NCI-H345 (cell line): ENCODE measurements at regions not wholly inside any gene's neighbourhood (a gene's known extent, or its start where the extent isn't known, plus 50 kb on each side); places are given as distances from the start of the nearest gene placed in this dataset.
"Not testable (repeated sequence)": the region's sequence is repeated elsewhere in the genome, so short reads cannot be mapped to it uniquely, and the experiment has no call there.

Experiments
- DNase-seq: peaks from one replicate; lab custom pipeline; 2025; lab: John Stamatoyannopoulos, UW

DNA sequence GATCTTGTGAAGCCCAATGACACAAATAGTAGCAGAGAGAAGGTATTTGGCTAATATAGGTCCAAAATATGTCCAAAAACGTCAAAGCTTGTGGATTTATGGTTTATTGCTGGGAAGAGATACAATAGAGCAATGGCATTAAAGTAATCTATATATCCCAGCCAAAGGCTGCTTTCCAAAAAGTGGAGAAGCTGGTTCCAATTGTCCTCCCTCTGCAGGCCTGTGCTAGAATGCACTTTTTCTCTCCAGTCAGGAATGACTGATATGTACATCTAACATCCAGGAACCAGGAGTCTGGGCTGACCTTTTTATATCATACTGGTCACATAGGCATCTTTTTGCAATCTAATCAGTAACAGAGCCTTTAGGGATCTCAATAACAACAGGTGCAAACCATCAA lies 167.1 kb upstream of the FAM3C start:
- DNase-seq: no peak

DNA sequence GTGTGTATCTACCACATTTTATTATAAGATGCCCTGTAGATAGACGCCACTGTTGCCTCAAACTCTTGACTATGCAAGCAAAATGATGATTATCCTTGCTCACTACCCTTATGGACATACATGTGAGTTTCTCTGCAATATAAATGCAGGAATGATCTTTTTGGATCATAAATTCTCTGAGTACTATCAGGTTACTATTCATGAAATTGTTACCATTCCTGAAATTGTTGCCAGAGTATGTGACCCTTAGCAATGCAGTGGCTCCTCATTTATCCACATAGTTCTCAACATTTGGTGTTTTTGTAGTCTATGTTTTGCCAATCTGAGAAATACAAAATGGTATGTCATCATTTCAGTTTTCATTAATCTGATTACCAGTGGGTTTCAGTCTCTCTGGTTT lies 166.2 kb upstream of the FAM3C start:
- no peak for DNase-seq

DNA sequence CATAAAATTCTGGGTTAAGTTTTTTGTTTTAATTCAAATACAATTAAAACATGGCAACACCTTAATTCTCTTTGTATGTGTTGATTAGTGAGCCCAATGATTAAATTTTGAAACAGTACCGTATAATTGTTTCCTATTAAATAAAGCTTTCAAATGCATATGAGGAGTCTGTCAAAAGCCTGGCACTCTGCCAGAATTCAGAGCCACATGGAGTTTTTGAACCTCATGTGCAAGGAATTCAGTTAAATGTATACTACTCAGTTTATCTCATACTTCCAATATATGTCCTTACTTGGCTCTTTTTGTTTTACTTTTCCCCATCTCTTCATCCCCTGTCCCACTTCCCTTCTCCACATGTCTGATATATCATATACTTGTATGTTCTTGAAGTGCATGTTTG lies 165.6 kb upstream of the FAM3C start:
- peak; percentile 11 for DNase-seq

DNA sequence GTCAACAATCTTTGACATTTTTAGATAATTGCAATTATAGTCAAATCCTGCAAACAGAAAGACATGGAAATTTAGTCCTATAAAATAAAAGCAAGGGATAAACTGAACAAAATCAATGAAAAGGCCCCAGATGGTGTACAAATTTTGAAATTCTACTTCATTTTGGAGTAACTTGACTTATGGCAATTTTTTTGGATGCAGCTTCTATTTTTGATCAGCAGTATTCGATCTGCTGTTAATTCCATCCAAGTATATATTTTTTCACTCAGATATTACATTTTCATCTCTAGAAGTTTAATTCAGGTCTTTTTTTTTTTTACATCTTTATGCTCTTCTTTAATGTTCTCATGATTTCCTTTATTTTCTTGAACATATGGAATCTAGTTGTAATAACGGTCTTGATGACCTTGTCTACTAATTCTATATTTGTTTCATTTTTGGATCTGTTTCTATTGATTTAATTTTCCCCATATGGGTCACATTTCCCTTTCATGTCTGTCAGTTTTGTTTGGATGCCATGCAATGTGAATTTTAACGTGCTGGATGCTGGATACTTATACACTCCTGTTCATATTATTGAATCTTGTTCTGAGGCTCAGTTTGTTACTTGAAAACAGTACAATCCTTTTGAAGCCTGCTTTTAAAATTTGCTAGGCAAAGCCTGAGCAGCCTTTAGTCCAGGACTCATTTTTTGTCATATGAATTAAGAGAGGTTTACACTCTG lies 164.3 kb upstream of the FAM3C start:
- no peak for DNase-seq

DNA sequence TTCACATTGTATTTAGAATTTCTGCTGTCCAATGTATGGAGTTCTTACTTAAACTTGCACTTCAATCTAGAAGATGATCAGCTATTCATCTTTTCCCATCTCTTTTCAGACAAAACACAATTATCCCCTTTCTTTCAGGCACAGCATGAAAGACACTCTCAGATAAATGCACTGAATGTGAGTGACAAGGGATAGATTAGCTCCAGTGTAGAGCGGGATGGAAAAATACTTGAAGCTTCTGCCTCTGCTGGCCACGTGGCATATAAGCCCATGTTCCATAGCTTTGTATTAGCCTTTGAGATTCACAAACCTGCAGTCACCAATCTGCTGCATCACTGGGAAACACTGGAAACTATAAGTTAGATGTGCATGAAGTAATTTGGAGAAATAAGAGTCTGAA lies 162.2 kb upstream of the FAM3C start:
- DNase-seq: no peak

DNA sequence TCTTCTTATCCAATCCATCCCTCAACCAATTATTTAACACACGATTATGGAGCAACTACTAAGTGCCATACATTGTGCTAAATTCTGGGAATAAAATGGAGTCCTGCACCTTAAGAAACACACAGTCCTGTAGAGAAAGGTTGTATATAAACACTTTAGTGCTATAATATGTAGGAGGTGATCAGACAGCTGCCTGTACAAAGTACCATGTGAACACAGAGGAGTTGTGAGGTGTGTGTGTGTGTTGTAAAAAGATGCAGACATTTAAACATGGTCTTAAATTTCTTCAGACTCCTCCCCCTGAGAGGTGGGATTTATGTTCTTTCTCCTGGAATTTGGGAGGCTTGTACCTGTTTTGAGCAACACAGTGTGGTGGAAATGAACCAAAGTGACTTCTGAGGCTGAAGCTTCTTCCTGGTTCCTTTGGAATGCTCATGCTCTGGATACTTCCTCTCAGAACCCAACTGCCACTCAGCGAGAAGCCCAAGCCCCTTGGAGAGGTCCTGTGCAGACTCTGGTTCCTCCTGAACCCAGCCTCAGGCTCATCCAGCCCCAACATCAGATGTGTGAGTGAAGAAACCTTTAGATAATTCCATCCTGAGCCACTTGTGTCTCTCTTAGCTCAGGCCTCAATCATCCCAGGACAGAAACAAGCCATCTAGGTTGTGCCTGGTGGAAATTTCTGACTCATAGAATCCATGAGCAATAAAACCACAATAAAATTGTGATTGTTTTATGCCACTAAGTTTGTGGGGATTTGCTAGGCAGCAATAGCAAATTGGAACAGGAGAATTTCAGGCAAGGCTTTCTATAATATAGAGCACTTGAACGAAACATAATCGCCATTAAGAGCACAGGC lies 161.2 kb upstream of the FAM3C start:
- DNase-seq: no peak

DNA sequence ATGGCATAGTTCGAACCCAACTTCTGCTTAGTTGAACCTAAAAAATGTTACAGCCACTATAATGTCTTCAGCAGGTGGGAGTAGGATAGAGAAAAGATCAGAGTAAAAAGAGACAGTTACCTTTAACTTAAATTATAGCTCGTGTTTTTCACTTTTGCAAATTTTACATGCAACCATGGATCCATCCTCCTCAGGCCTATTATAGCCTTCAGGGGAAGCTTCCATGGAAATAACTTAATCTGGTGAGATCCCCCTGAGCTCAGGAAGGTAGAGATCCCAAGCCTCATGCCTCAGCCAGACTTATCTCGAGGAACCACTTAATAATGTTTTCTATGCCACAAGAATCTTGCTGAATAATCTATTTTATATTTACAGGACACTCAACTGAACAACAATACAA lies 159.4 kb upstream of the FAM3C start:
- DNase-seq: no peak

DNA sequence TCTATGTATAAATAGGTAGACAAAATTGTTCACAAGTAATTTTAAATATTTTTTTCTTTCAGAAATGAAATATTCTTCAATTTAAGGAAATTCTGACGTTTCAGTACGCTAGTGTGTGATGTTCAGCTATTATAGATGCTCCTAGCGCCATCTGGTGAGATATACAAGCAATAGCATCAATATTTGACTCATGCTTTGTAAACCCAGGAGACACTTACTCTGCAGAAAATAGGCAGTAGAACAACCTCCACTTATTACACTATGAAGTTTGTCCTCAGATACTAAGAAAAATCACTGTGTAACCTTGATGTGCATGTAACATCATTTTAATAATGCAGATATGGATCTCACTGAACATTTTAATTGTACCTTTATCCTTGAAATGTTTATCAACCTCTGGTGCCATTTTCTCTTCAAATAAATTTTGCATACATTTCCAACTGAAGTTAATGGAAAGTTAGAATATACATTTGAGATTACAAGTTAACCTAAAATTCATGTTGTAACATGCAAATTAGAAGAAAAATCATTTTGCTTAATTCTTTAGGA lies 151.5 kb upstream of the FAM3C start:
- DNase-seq: peak; percentile 53

DNA sequence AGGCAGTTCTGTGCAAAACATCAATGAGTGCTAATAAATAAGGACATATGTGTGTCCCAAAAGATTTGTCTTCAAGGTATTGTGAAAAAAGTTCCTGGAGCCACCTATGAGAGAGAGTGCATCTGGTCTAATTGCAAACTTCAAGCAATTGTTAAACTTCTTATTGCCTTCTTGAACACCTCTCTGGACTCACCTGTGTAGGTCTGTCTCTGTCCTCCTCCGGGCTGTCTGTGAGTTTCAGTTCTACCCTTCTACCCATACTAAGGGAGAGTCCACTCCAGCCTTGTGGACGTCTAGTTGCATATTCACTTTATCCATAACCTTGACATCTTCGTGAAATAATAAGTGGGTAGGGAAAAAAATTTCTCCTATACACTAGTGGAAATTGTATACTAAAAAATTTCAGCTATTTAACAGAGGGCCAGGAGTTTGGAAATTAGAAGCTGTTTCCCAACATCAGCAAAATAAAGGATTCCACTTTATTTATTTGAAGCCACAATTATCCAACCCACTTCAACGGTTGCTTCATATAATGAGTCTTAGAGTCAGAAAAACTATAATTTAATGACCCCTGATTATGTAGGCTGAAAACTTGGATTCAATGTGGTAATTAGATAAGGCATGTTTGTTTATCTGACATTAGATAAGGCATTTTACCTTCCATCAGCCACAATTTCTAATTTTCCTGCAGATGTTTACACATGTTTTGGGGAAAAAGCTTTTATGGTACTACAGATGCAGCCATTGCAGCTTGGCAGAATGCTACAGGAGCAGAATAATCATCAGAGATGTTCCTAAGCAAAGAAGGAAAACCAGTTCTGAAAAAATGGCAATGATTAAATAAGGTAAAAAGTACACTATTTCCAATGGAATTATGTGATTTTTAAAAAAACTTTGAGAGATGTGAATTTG lies 150.8 kb upstream of the FAM3C start:
- no peak for DNase-seq

DNA sequence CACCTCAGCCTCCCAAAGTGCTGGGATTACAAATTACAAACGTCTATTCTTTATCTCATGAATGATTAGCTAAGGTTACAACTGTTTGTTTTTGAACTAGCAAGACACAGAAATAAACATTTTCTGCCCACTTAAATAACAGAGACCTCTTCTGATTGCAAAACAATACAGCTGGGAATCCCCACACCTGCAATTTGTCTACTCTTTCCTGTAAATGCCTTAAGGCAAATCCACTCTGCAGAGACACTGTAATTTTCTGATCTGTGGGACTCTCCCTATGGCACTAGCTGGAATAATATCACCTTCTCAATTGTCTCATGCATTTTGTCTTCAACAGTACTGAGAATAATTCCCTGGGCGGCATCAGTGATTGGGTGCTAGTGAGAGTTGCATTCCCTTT lies 149.3 kb upstream of the FAM3C start:
- no peak for DNase-seq

DNA sequence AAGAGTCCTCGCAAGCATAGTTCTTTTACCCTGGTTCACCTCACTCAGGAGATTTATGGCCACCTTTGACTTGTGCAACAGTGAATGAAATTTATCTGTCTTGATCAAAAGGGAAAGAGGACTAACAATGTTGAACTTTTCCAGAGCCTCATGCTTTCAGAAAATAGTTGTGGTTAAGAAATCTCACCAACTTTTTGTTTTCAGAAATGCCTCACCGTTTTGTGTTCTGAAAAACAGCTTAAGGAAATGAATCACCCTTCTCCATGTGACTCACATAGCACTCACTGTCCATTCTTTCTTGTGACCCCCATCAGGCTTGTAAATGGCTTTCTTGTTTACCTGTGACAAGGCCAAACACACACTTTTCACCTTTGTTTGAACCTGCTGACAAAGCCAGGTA lies 148.6 kb upstream of the FAM3C start:
- no peak for DNase-seq

DNA sequence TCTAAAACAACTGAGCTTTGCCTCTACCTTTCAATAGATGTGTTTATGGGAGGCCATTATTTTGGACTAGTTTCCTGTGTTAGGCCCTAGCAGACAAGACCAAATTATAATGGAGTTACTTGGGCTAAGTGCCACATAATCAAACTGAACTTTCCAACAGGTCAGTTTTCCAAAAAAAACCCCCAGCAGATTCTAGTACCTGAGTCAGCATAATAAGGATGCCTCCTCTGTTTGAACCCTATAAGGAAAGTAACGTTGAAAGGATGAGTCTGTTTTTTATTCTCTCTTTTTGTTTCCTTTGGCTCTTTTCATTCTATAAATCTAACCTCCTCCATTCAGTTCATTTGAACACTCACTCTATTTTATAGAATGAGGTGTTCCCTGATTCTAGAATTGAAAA lies 148.1 kb upstream of the FAM3C start:
- no peak for DNase-seq

DNA sequence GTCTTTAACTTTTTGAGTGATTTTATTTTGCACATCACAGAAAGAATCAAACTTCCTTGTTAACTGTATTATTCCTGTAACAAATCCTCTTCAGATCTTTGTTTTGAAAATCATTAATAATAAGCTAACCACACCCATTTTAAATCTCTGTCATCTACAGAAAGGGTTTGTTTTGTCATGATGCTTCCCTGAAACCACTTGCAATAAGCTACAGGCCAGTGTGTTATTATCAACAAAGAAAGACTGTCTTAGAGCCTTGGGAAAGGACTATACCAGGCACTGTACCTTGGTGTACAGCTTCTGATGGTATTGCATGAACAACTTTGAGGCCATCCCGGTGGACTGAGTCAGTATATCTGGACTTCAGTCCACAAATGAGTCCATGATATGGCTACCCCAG lies 145.3 kb upstream of the FAM3C start:
- no peak for DNase-seq

DNA sequence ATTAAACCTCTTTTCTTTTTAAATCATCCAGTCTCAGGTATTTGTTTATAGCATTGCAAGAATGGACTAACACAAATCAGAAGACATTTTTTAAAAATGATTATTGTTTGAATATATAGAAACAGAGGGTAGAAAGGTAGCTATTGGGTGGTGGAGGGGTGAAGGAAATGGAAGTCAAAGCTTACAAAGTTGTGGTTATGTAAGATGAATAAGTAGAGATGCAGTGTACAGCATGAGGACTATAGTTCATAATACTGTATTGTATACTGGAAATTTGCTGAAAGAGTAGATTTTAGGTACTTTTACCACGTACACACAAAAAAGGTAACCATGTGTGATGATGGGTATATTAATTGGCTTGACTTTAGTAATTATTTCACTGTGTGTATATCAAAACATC lies 144.0 kb upstream of the FAM3C start:
- DNase-seq: no peak

DNA sequence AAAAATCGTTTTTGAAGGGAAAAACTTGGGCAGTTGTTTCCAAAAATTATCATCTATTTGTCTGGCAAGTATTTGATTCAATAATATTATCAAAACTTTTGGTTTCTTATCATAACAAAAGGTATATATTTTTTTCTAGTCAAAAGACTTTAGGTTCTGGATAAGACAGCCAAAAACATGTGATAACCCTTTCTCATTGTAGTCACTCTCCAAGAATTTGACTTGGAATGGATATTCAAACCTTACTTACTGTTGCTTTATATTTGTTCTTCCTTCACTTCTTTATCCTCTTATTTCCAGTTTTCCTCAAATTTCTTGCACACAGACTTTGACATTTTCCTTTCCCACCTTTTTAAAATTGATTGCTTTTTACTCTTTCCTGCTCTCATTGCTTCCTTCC lies 140.9 kb upstream of the FAM3C start:
- no peak for DNase-seq

DNA sequence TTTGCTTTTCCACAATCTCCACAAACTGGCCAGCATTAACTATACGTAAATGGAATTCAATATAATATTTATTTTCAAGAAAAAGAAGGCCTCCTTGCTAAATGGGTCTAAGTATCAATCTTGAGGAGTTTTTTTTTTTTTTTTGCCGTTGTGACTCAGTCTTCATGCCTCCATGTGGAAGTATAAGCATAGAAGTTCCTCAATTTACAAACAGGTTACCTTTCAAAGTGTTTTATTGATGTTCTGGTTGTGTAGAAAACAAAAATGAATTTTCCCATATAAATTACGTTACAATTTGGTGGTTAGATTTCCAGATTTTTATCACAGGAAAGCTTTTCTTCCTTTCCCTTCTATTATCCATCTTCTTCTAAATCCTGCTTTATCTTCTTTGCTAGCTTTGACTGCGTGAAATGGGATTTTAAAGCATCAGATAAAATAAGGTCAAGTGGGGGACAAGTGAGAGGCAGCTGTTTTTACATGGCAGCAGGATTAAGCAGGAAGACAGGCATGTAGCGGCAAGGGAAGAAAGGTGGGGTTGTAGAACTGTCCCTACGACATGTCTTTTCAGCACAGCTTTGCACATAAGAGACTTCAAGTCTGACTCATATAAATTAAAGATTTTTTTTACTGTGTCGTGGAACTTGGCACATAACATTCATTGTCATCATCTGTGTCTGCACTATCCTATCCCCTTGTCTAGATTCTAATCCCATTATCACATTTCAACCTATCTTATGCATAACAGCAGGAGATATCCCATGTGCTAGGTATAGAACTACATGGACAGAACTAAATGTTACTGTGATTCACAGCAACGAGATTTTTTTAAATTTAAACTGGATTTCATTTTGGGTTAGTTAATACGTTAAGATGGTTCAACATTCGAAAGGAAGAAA lies 135.3 kb upstream of the FAM3C start:
- no peak for DNase-seq

DNA sequence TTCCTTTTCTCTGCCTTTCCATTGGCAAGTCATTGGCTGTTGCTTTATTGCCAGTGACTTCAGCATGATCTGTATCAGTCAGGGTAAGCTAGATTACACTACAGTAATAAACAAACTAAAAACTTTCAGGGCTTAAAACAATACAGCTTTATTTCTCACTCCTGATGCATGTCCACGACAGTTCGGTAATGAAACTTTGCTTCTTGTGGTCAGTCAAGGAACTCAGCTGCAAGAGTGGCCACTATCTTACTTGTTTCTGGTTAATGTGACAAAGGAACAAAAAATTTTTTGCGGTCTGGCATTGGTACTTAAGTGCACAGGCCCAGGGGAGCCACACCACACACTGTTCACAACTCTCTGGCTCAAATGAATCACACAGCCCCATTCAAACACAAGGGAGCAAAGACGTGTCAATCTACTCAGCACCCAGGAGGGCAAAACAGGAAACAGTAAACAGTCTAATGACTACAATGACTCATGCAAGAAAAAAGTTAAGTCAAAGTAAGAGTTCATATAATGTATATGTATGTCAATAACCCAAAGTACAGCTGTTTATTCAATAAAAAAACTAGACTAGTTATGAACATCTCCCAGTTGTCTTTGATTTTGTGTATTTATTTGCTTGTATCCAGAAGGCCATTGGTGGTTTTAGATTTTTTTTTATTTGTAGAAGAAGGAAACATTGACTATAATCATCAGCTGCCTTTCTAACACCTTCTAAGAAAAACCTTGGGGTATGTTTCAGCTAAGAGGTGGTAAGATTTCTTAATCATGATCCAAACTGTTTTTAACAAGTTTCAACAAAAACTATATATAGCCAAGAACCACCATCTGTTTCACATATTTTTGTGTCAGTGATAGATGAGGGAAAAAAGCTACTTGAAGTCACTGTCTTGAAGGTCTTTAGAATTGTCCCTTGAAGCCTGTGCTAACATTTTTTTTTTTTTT lies 134.4 kb upstream of the FAM3C start:
- DNase-seq: no peak

DNA sequence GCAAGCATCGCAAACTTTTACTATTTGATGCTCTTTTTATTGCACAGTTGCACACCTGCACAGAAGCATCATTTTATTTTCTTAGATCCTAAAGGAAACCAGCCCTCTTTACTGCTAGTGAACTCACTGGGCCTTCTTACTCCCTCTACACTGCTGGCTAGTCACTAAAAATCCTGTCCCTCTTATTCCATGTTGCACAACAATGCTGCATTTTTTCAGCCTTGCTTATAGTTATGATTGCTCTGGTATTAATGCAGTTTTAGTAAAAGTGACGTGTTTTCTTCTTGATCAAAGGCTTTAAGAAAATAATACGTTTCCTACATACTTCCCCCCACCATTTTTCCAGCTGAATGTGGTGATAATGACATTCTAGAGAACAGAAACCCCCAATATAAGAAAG lies 132.9 kb upstream of the FAM3C start:
- no peak for DNase-seq

DNA sequence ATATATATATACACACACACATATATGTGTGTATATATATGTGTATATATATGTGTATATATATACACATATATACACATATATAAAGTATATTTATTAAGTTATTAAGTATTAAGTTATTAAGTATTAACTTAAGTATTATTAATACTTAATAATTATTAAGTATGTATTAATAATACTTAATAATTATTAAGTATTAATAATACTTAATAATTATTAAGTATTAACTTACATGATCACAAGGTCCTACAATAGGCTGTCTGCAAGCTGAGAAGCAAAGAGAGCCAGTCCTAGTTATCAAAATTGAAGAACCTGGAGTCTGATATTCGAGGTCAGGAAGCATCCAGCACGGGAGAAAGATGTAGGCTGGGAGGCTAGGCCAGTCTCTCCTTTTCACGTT lies 130.1 kb upstream of the FAM3C start:
- not testable (repeated sequence) for DNase-seq
